HUES48 (cell line): ENCODE measurements at regions not wholly inside any gene's neighbourhood (a gene's known extent, or its start where the extent isn't known, plus 50 kb on each side); places are given as distances from the start of the nearest gene placed in this dataset.

Source experiments
- H3K27ac ChIP-seq: one replicate; pipeline ENCODE4 v1.7.0; 2013; ENCODE audit warnings: low read depth, low read length, inconsistent platforms
- H3K27me3 ChIP-seq: 2 replicates; pipeline ENCODE4 v1.6.1; 2013; ENCODE audit warnings: mild to moderate bottlenecking, low read length; ENCODE audit not compliant: control insufficient read depth, insufficient read depth
- H3K36me3 ChIP-seq: 2 replicates; pipeline ENCODE4 v1.6.1; 2013; ENCODE audit warnings: low read length; ENCODE audit not compliant: control insufficient read depth, insufficient read depth
- H3K4me1 ChIP-seq: 2 replicates; pipeline ENCODE4 v1.6.1; 2013; ENCODE audit warnings: mild to moderate bottlenecking, low read length; ENCODE audit not compliant: control insufficient read depth, insufficient read depth
- H3K4me3 ChIP-seq: 2 replicates; pipeline ENCODE4 v1.5.1; 2013; ENCODE audit warnings: mild to moderate bottlenecking, low read depth, low read length
- H3K9ac ChIP-seq: 2 replicates; pipeline ENCODE4 v1.6.1; 2013; ENCODE audit warnings: mild to moderate bottlenecking, low read depth, low read length, moderate library complexity
- H3K9me3 ChIP-seq: 2 replicates; pipeline ENCODE4 v1.6.1; 2013; ENCODE audit warnings: low read length; ENCODE audit not compliant: control insufficient read depth, insufficient read depth

GRCh38 chr2:123747326-123747725 lies 277.8 kb upstream of the CNTNAP5 start:
- Histone ChIP-seq H3K27ac (no peak overlapping the region), H3K27me3 (no peaks in the 10 kb centered on the region), H3K9me3 (no peaks in the 10 kb centered on the region), H3K36me3 (no peaks in the 10 kb centered on the region), H3K4me3 (no peak overlapping the region), H3K9ac (no peak overlapping the region), H3K4me1 (no peaks in the 10 kb centered on the region)

GRCh38 chr2:123762221-123762620 lies 262.9 kb upstream of the CNTNAP5 start:
- Histone ChIP-seq H3K9me3 (0 out of 2 replicates have a peak, but pooled peaks cover 2% of the 10 kb centered on the region), H3K9ac (no peak overlapping the region), H3K27ac (no peak overlapping the region), H3K4me3 (no peak overlapping the region), H3K27me3 (no peaks in the 10 kb centered on the region), H3K4me1 (no peaks in the 10 kb centered on the region), H3K36me3 (no peaks in the 10 kb centered on the region)

DNA sequence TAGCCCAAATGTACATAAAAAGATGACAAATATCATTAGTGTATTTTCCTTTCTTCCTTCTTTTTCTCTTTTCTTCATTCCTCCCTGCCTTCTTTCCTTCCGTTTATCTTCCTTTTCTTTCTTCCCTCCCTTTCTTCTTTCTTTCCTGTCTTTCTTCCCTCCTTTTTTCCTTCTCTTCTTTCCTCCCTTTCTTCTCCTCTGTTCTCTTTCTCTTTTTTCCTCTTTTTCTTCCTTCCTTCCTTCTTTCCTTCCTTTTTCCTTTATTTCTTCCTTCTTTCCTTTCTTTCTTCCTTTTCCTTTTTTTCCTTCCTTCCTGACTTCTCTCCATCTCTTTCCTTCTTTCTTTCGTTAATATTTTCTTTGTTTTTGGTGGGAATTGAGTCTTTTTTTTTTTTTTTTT lies 256.9 kb upstream of the CNTNAP5 start:
- Histone ChIP-seq H3K4me3 (no peak overlapping the region), H3K36me3 (no peaks in the 10 kb centered on the region), H3K9me3 (no peaks in the 10 kb centered on the region), H3K9ac (no peak overlapping the region), H3K27me3 (no peaks in the 10 kb centered on the region), H3K4me1 (no peaks in the 10 kb centered on the region), H3K27ac (no peak overlapping the region)

- Histone ChIP-seq H3K4me3 (no peak overlapping the region), H3K4me1 (no peaks in the 10 kb centered on the region), H3K9me3 (no peaks in the 10 kb centered on the region), H3K27me3 (no peaks in the 10 kb centered on the region), H3K27ac (no peak overlapping the region), H3K9ac (no peak overlapping the region), H3K36me3 (no peaks in the 10 kb centered on the region)
Measured at GRCh38 chr2:123769001-123769400, 256.1 kb upstream of the CNTNAP5 start.

- H3K27me3 ChIP-seq, result no peaks in the 10 kb centered on the region
- H3K9me3 ChIP-seq, result no peaks in the 10 kb centered on the region
- H3K27ac ChIP-seq, result no peak overlapping the region
- no peak overlapping the region for H3K4me3 ChIP-seq
- no peaks in the 10 kb centered on the region for H3K4me1 ChIP-seq
- H3K9ac ChIP-seq, result no peak overlapping the region
- no peaks in the 10 kb centered on the region for H3K36me3 ChIP-seq
Measured at GRCh38 chr2:123770996-123771720, 253.9 kb upstream of the CNTNAP5 start.

DNA sequence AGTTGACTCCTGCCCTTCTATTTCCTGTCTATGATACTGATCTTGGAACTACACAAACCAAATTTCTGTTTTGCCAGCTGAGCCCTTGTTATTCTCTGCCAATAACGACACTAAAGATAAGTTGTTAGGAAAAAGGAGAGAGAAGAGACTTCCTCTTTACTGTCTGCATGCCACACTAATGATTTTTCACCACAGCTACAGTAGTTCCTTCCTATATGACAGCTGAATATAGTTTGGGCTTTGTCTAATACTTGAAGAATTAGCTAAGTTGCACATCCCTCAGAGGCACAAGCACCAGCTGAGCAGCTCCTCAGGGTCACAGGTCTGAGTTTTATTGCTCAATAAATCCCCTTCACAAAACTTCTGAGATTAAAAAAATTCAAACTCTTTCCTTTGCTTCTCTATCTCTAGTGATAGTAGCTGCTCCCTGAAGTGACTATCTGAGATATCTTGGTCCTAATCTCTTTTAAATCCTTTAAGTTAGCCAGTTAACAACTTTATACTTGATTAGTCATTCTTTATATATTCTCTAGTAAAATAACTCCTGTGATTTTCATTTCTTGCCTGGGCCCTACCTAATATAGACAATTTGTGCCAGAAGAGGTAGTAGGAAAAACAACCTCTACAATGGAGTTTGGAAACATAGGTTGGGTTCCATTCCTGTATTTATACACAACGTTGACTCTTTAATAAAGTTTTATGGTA lies 253.0 kb upstream of the CNTNAP5 start:
- H3K27ac ChIP-seq, result no peak overlapping the region
- H3K9ac ChIP-seq, result no peak overlapping the region
- H3K4me3 ChIP-seq, result no peak overlapping the region
- H3K27me3 ChIP-seq, result no peaks in the 10 kb centered on the region
- H3K9me3 ChIP-seq, result no peaks in the 10 kb centered on the region
- no peaks in the 10 kb centered on the region for H3K36me3 ChIP-seq
- no peaks in the 10 kb centered on the region for H3K4me1 ChIP-seq

DNA sequence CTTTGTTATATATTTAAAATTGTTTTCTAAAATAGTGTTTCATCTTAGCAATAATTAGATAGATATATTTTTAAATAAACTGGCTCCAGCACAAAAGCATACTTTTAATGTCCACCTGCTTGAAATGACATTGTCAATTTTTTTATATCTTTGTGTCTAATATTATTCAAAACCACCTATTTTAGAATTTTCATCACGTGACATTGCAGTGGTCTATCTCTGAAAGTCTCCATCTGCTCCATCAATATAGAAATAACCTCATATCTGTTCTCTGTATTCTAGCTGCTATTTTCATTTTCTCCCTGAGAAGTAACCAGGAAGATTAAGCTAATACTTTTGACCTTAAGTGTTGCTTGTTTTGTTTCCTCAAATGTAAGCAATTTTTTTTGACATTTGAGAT lies 248.0 kb upstream of the CNTNAP5 start:
- Histone ChIP-seq H3K27ac (no peak overlapping the region), H3K4me3 (no peak overlapping the region), H3K36me3 (no peaks in the 10 kb centered on the region)

GRCh38 chr2:123783164-123783563 lies 241.9 kb upstream of the CNTNAP5 start:
- no peaks in the 10 kb centered on the region for H3K4me1 ChIP-seq
- 0 out of 2 replicates have a peak, but pooled peaks cover 8% of the 10 kb centered on the region for H3K9me3 ChIP-seq
- no peak overlapping the region for H3K4me3 ChIP-seq
- no peak overlapping the region for H3K9ac ChIP-seq
- no peaks in the 10 kb centered on the region for H3K27me3 ChIP-seq
- H3K27ac ChIP-seq, result no peak overlapping the region
- no peaks in the 10 kb centered on the region for H3K36me3 ChIP-seq

More for the DNA sequence above, 248.0 kb upstream of the CNTNAP5 start:
- no peaks in the 10 kb centered on the region for H3K27me3 ChIP-seq
- H3K9ac ChIP-seq, result no peak overlapping the region
- H3K9me3 ChIP-seq, result no peaks in the 10 kb centered on the region
- H3K4me1 ChIP-seq, result no peaks in the 10 kb centered on the region

DNA sequence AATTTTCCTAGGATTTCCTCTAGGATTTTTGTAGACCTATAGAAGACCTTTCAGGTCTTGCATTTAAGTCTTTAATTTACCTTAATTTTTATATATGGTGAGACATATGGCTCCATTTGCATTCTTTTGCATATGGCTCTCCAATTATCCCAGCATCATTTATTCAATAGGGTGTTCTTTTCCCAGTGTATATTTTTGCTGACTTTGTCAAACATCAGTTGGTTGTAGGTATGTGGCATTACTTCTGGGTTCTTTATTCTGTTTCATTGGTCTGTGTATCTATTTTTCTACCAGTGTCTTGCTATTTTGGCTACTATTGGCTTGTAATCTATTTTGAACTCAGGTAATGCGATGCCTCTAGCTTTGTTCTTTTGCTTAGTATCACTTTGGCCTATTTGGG lies 239.8 kb upstream of the CNTNAP5 start:
- Histone ChIP-seq H3K27ac (no peak overlapping the region), H3K27me3 (no peaks in the 10 kb centered on the region), H3K36me3 (no peaks in the 10 kb centered on the region), H3K4me3 (no peak overlapping the region), H3K9me3 (0 out of 2 replicates have a peak, but pooled peaks cover 8% of the 10 kb centered on the region), H3K4me1 (no peaks in the 10 kb centered on the region), H3K9ac (no peak overlapping the region)

GRCh38 chr2:123791207-123791606 lies 233.9 kb upstream of the CNTNAP5 start:
- H3K9me3 ChIP-seq, result 0 out of 2 replicates have a peak, but pooled peaks cover 2% of the 10 kb centered on the region
- H3K9ac ChIP-seq, result no peak overlapping the region
- H3K36me3 ChIP-seq, result no peaks in the 10 kb centered on the region
- H3K4me3 ChIP-seq, result no peak overlapping the region
- no peak overlapping the region for H3K27ac ChIP-seq
- H3K4me1 ChIP-seq, result no peaks in the 10 kb centered on the region
- no peaks in the 10 kb centered on the region for H3K27me3 ChIP-seq

- H3K9me3 ChIP-seq, result no peaks in the 10 kb centered on the region
- no peaks in the 10 kb centered on the region for H3K4me1 ChIP-seq
- H3K36me3 ChIP-seq, result no peaks in the 10 kb centered on the region
- H3K9ac ChIP-seq, result no peak overlapping the region
- no peak overlapping the region for H3K27ac ChIP-seq
- no peaks in the 10 kb centered on the region for H3K27me3 ChIP-seq
- H3K4me3 ChIP-seq, result no peak overlapping the region
Measured at GRCh38 chr2:123791684-123792083, 233.4 kb upstream of the CNTNAP5 start.
